Spleen (tissue), 7 donors: ENCODE measurements at regions not wholly inside any gene's neighbourhood (a gene's known extent, or its start where the extent isn't known, plus 50 kb on each side); places are given as distances from the start of the nearest gene placed in this dataset.

Source experiments
- CTCF ChIP-seq, 11 experiments: fragments of 200-600 bp in 7 of 11; fragments of 450-650 bp in 4 of 11; sonication (generic) in 4 of 11; IDR thresholded peaks in 8 of 11; conservative IDR thresholded peaks in 3 of 11; 1 replicate in 7 of 11; 2 replicates in 4 of 11; pipeline versions ENCODE4 v1.4.0 to v1.8.0; 2016 to 2021; ENCODE audit warnings: antibody characterized with exemption in 11 of 11, inconsistent platforms in 4 of 11, mild to moderate bottlenecking in 1 of 11
- POLR2A ChIP-seq, 3 donors: fragments of 450-650 bp; IDR thresholded peaks; one replicate each; pipeline ENCODE4 v1.5.1; 2017; ENCODE audit warnings: antibody characterized with exemption in 3 of 3, mild to moderate bottlenecking in 1 of 3
- POLR2AphosphoS5 ChIP-seq, 3 donors: sonication (generic); formaldehyde crosslinking; IDR thresholded peaks; one replicate each; pipeline ENCODE4 v1.5.1; 2017; ENCODE audit warnings: antibody characterized with exemption in 3 of 3
- donor health status: DM: no; HTN: no; CAD: no; lungs with moderate emphysema.
- donor health status: DM: no; HTN: no; CAD: no.
- donor health status: DM: no; HTN: no; CAD: no.

DNA sequence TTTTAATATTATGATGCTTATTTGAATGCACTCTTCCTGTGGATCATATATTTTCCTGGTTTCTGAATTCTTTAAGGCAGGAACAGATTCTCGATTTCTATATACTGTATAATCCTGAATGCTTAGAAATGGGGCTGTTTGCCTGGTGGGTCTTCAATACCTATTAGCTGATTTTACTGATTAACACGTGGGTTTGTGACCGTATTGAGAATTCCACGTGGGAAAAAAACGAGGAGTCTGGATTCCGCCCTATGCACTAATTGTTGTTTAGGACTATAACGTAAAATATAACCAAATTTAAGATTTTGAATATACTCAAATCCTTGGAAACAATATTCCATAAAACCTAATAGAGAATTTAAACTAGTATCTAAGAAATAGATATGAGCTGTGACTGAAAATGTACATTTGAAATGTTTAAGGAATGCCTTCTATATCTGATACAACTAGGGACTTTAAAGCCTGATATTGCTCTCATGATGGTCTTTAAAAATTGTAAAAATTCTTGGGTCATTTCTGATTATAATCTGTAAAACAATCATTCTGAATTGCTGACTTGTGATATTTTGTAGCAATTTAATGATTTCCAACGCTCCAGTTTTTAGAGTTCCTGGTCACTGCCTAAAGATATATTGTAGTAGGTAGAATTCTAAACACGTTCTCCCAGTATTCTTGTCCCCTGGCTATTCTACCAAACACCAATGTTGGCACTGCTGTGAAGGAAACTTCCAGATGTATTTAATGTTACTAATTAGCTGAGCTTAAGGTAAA is 93.6 kb upstream of the NOX3 start:
- TF ChIP-seq CTCF (IDR thresholded peaks at IDR 0.05 in 8 of 11, conservative IDR thresholded peaks at IDR 0.05 in 3 of 11) (no peak), POLR2AphosphoS5 (IDR thresholded peaks at IDR 0.05) (no peak), POLR2A (IDR thresholded peaks at IDR 0.05) (no peak)
